Common myeloid progenitor, CD34-positive (primary cell): ENCODE measurements at regions not wholly inside any gene's neighbourhood (a gene's known extent, or its start where the extent isn't known, plus 50 kb on each side); places are given as distances from the start of the nearest gene placed in this dataset.

Source experiments
- CTCF ChIA-PET: fragments of 350-600 bp; sonication (Branson Sonifier 250); formaldehyde crosslinking; loops from one replicate; lab custom pipeline; 2021; ENCODE audit warnings: antibody characterized with exemption; lab: Charles Lee
- POLR2A ChIA-PET: fragments of 350-600 bp; sonication (Branson Sonifier 250); formaldehyde crosslinking; loops from one replicate; lab custom pipeline; 2021; ENCODE audit warnings: antibody characterized with exemption; lab: Charles Lee
- DNase-seq, 3 donors: peaks; one replicate each; pipeline versions ENCODE4 v3.0.0 to v3.0.0-alpha.2; 2013
- H3K27ac ChIP-seq, 2 experiments: 1 replicate in 1 of 2; 2 replicates in 1 of 2; pipeline ENCODE4 v1.7.0; 2013; ENCODE audit warnings: inconsistent platforms in 2 of 2, low read length in 2 of 2, mild to moderate bottlenecking in 2 of 2, low read depth in 1 of 2, moderate library complexity in 1 of 2; ENCODE audit not compliant: severe bottlenecking in 2 of 2, insufficient read depth in 1 of 2, poor library complexity in 1 of 2
- H3K27me3 ChIP-seq, 5 experiments: replicated peaks in 2 of 5; 1 replicate in 3 of 5; 2 replicates in 2 of 5; pipeline versions ENCODE4 v1.6.1 to v1.7.0; 2013; ENCODE audit warnings: low read length in 4 of 5, mild to moderate bottlenecking in 2 of 5, moderate library complexity in 2 of 5, inconsistent platforms in 1 of 5; ENCODE audit not compliant: insufficient read depth in 5 of 5, control insufficient read depth in 4 of 5
- H3K36me3 ChIP-seq, 4 experiments: 1 replicate in 2 of 4; 2 replicates in 2 of 4; pipeline versions ENCODE4 v1.6.1 to v1.7.0; 2013; ENCODE audit warnings: low read length in 3 of 4, control low read depth in 1 of 4, mild to moderate bottlenecking in 1 of 4; ENCODE audit not compliant: control insufficient read depth in 4 of 4, insufficient read depth in 4 of 4
- H3K4me1 ChIP-seq, 4 experiments: 1 replicate in 3 of 4; 2 replicates in 1 of 4; pipeline versions ENCODE4 v1.6.1 to v1.7.1; 2013; ENCODE audit warnings: low read length in 3 of 4, mild to moderate bottlenecking in 3 of 4, control low read depth in 1 of 4, inconsistent platforms in 1 of 4, moderate library complexity in 1 of 4; ENCODE audit not compliant: control insufficient read depth in 4 of 4, insufficient read depth in 4 of 4; ENCODE audit errors: control extremely low read depth in 1 of 4
- H3K4me3 ChIP-seq, 7 experiments: 1 replicate in 4 of 7; 2 replicates in 3 of 7; pipeline versions ENCODE4 v1.5.1 to v1.7.0; 2013; ENCODE audit warnings: mild to moderate bottlenecking in 7 of 7, low read length in 6 of 7, moderate library complexity in 6 of 7, inconsistent platforms in 2 of 7, low read depth in 2 of 7, control low read depth in 1 of 7; ENCODE audit not compliant: insufficient read depth in 4 of 7, control insufficient read depth in 1 of 7; ENCODE audit errors: extremely low read depth in 1 of 7
- H3K9me3 ChIP-seq, 5 experiments: 1 replicate in 4 of 5; 2 replicates in 1 of 5; pipeline versions ENCODE4 v1.6.1 to v1.7.1; 2013; ENCODE audit warnings: low read length in 4 of 5, mild to moderate bottlenecking in 2 of 5, inconsistent platforms in 1 of 5, low read depth in 1 of 5, moderate library complexity in 1 of 5; ENCODE audit not compliant: control insufficient read depth in 4 of 5, insufficient read depth in 2 of 5; ENCODE audit errors: control extremely low read depth in 1 of 5
- WGBS: methylation state at CpG from one replicate; pipeline ENCODE4 v1.1.5; 2013; ENCODE audit not compliant: insufficient coverage; 5-methylcytosine and 5-hydroxymethylcytosine counted together

- WGBS = 85% methylated on average over 4 of the region's 6 CpGs
- H3K36me3 ChIP-seq = no peaks in the 10 kb centered on the region
- ChIA-PET POLR2A (no interaction called here), CTCF (interaction anchor here (1.1 kb wide), 1 partner anchor 9 kb away, joined by 3 read pairs; no protein-coding TSS in a partner anchor)
- H3K27me3 ChIP-seq = no peaks in the 10 kb centered on the region
- no peak for DNase-seq
- H3K4me3 ChIP-seq = no peak overlapping the region
- H3K4me1 ChIP-seq = no peaks in the 10 kb centered on the region
- H3K27ac ChIP-seq = no peak overlapping the region
- H3K9me3 ChIP-seq = peaks cover 0 to 2% (median 0%) of the 10 kb centered on the region in 5 experiments
These were observed 194.3 kb downstream of the SOX11 start for GRCh38 chr2:5886462-5886861.

GRCh38 chr2:5888126-5888525 is 195.9 kb downstream of the SOX11 start:
- Histone ChIP-seq H3K36me3 (no peaks in the 10 kb centered on the region), H3K4me1 (no peaks in the 10 kb centered on the region), H3K27ac (no peak overlapping the region), H3K4me3 (no peak overlapping the region), H3K9me3 (no peaks in the 10 kb centered on the region), H3K27me3 (no peaks in the 10 kb centered on the region)
- no peak for DNase-seq
- ChIA-PET POLR2A (no interaction called here), CTCF (no interaction called here)
- WGBS = 67% methylated on average over 1 of the region's 1 CpG

GRCh38 chr2:5889519-5889918 is 197.3 kb downstream of the SOX11 start:
- ChIA-PET POLR2A (no interaction called here), CTCF (no interaction called here)
- H3K27me3 ChIP-seq = no peaks in the 10 kb centered on the region
- H3K9me3 ChIP-seq = no peaks in the 10 kb centered on the region
- H3K4me1 ChIP-seq = no peaks in the 10 kb centered on the region
- no peak overlapping the region for H3K27ac ChIP-seq
- no peaks in the 10 kb centered on the region for H3K36me3 ChIP-seq
- no peak for DNase-seq
- H3K4me3 ChIP-seq = no peak overlapping the region
- 66% methylated on average over 4 of the region's 5 CpGs for WGBS

GRCh38 chr2:5894355-5894754 is 202.2 kb downstream of the SOX11 start:
- POLR2A ChIA-PET = no interaction called here
- WGBS = 42% methylated on average over 2 of the region's 5 CpGs
- CTCF ChIA-PET = interaction anchor here (1.7 kb wide), 1 partner anchor 8 kb away, joined by 3 read pairs; no protein-coding TSS in a partner anchor

GRCh38 chr2:5895284-5895683 is 203.1 kb downstream of the SOX11 start:
- H3K4me3 ChIP-seq = no peak overlapping the region
- H3K9me3 ChIP-seq = peaks cover 0 to 2% (median 0%) of the 10 kb centered on the region in 5 experiments
- no peaks in the 10 kb centered on the region for H3K36me3 ChIP-seq
- no peaks in the 10 kb centered on the region for H3K4me1 ChIP-seq
- H3K27me3 ChIP-seq = no peaks in the 10 kb centered on the region
- 95% methylated on average over 11 of the region's 11 CpGs for WGBS
- POLR2A ChIA-PET = no interaction called here
- CTCF ChIA-PET = interaction anchor here (1.7 kb wide), 1 partner anchor 9 kb away, joined by 3 read pairs; no protein-coding TSS in a partner anchor
- DNase-seq = no peak
- no peak overlapping the region for H3K27ac ChIP-seq

More at GRCh38 chr2:5894355-5894754, 202.2 kb downstream of the SOX11 start:
- H3K4me1 ChIP-seq = no peaks in the 10 kb centered on the region
- H3K27me3 ChIP-seq = no peaks in the 10 kb centered on the region
- H3K36me3 ChIP-seq = no peaks in the 10 kb centered on the region
- H3K4me3 ChIP-seq = no peak overlapping the region
- DNase-seq = peak in 1 of 3 donors; percentile 5
- no peak overlapping the region for H3K27ac ChIP-seq
- H3K9me3 ChIP-seq = peaks cover 0 to 2% (median 0%) of the 10 kb centered on the region in 5 experiments

- no peaks in the 10 kb centered on the region for H3K4me1 ChIP-seq
- H3K27ac ChIP-seq = no peak overlapping the region
- no peak overlapping the region for H3K4me3 ChIP-seq
- POLR2A ChIA-PET = no interaction called here
- no peak for DNase-seq
- H3K9me3 ChIP-seq = peaks cover 0 to 2% (median 0%) of the 10 kb centered on the region in 5 experiments
- no peaks in the 10 kb centered on the region for H3K36me3 ChIP-seq
- CTCF ChIA-PET = no interaction called here
- no peaks in the 10 kb centered on the region for H3K27me3 ChIP-seq
- WGBS = 97% methylated on average over 5 of the region's 5 CpGs
These were observed 205.1 kb downstream of the SOX11 start for GRCh38 chr2:5897249-5897648.

GRCh38 chr2:5898667-5899066 is 206.5 kb downstream of the SOX11 start:
- no peak overlapping the region for H3K27ac ChIP-seq
- peaks cover 0 to 2% (median 0%) of the 10 kb centered on the region in 5 experiments for H3K9me3 ChIP-seq
- DNase-seq = no peak
- H3K36me3 ChIP-seq = no peaks in the 10 kb centered on the region
- no peak overlapping the region for H3K4me3 ChIP-seq
- H3K27me3 ChIP-seq = no peaks in the 10 kb centered on the region
- WGBS = 100% methylated on average over 2 of the region's 3 CpGs
- H3K4me1 ChIP-seq = no peaks in the 10 kb centered on the region
- ChIA-PET POLR2A (no interaction called here), CTCF (no interaction called here)
